ENCODE measurements at regions not wholly inside any gene's neighbourhood (a gene's known extent, or its start where the extent isn't known, plus 50 kb on each side); places are given as distances from the start of the nearest gene placed in this dataset.
"Not testable (repeated sequence)": the region's sequence is repeated elsewhere in the genome, so short reads cannot be mapped to it uniquely, and the experiment has no call there.

- DNase-seq (ENCODE audit: low read depth) = no peak
Measured at GRCh38 chr11:33463059-33463458, 205.9 kb downstream of the HIPK3 start.

GRCh38 chr11:33461369-33462125, 204.4 kb downstream of the HIPK3 start:
- DNase-seq (ENCODE audit: low read depth) = no peak

- DNase-seq (ENCODE audit: low read depth) = no peak
Measured at GRCh38 chr11:33457948-33458347, 200.8 kb downstream of the HIPK3 start.

- no peak for DNase-seq (ENCODE audit: low read depth)
Measured at GRCh38 chr11:33455867-33456463, 198.8 kb downstream of the HIPK3 start.

- no peak for DNase-seq (ENCODE audit: low read depth)
Measured at GRCh38 chr11:33454264-33454663, 197.1 kb downstream of the HIPK3 start.

- DNase-seq (ENCODE audit: low read depth) = peak; percentile 89
Measured at GRCh38 chr11:33452836-33453624, 195.8 kb downstream of the HIPK3 start.

GRCh38 chr11:33451364-33451763, 194.2 kb downstream of the HIPK3 start:
- DNase-seq (ENCODE audit: low read depth) = no peak

GRCh38 chr11:33449798-33450197, 192.6 kb downstream of the HIPK3 start:
- DNase-seq (ENCODE audit: low read depth) = no peak

GRCh38 chr11:33448461-33449130, 191.4 kb downstream of the HIPK3 start:
- no peak for DNase-seq (ENCODE audit: low read depth)

GRCh38 chr11:33445761-33446161, 188.6 kb downstream of the HIPK3 start:
- DNase-seq (ENCODE audit: low read depth) = no peak

GRCh38 chr11:33444835-33445594, 187.8 kb downstream of the HIPK3 start:
- DNase-seq (ENCODE audit: low read depth) = no peak

GRCh38 chr11:33443684-33444083, 186.5 kb downstream of the HIPK3 start:
- no peak for DNase-seq (ENCODE audit: low read depth)

GRCh38 chr11:33438301-33438700, 181.1 kb downstream of the HIPK3 start:
- DNase-seq (ENCODE audit: low read depth) = no peak

- no peak for DNase-seq (ENCODE audit: low read depth)
Measured at GRCh38 chr11:33437529-33437928, 180.3 kb downstream of the HIPK3 start.

- no peak for DNase-seq (ENCODE audit: low read depth)
Measured at GRCh38 chr11:33435216-33435615, 178.0 kb downstream of the HIPK3 start.

- no peak for DNase-seq (ENCODE audit: low read depth)
Measured at GRCh38 chr11:33434294-33434693, 177.1 kb downstream of the HIPK3 start.

GRCh38 chr11:33428435-33428834, 171.3 kb downstream of the HIPK3 start:
- DNase-seq (ENCODE audit: low read depth) = not testable (repeated sequence)

GRCh38 chr11:33420959-33421566, 163.9 kb downstream of the HIPK3 start:
- no peak for DNase-seq (ENCODE audit: low read depth)

GRCh38 chr11:33419924-33420323, 162.7 kb downstream of the HIPK3 start:
- no peak for DNase-seq (ENCODE audit: low read depth)

GRCh38 chr11:33417121-33417520, 159.9 kb downstream of the HIPK3 start:
- DNase-seq (ENCODE audit: low read depth) = no peak

GRCh38 chr11:33413301-33413700, 156.1 kb downstream of the HIPK3 start:
- DNase-seq (ENCODE audit: low read depth) = no peak

Data from stromal cell of bone marrow (primary cell).